GM23248 (cell line): ENCODE measurements at regions not wholly inside any gene's neighbourhood (a gene's known extent, or its start where the extent isn't known, plus 50 kb on each side); places are given as distances from the start of the nearest gene placed in this dataset.

Experiments used
- EZH2 ChIP-seq: fragments of 200-600 bp; sonication (generic); IDR thresholded peaks from 2 replicates; pipeline ENCODE4 v1.6.1; 2018; ENCODE audit warnings: antibody characterized with exemption, mild to moderate bottlenecking; ENCODE audit not compliant: insufficient read depth, poor library complexity, severe bottlenecking
- EZH2phosphoT487 ChIP-seq: fragments of 200-600 bp; sonication (generic); IDR thresholded peaks from 2 replicates; pipeline ENCODE4 v1.6.1; 2018; ENCODE audit warnings: antibody characterized with exemption, moderate library complexity, mild to moderate bottlenecking, low read depth; ENCODE audit not compliant: insufficient read depth

DNA sequence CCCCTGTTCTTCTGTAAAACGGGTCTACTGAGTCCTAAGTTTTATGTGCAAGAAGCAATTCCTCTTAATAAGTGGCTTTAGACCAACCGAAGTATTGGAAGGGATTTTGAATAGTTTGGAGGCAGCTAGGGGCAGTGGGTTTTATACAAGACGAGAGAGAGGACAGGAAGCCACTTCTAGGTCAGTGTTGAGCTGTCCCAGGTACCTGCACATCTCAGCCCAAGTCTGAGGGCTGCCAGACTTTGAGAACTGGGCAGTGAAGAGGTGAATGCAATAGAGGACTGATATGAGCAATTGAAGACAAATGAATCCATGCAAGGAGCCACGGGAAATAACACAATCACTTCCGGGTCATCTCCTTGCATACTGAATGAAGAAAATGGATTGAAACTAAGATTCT, 273.5 kb downstream of the KLF6 start:
- no peak for TF ChIP-seq EZH2
- TF ChIP-seq EZH2phosphoT487, result no peak
